GM23338 (cell line): ENCODE measurements at regions not wholly inside any gene's neighbourhood (a gene's known extent, or its start where the extent isn't known, plus 50 kb on each side); places are given as distances from the start of the nearest gene placed in this dataset.
"Not testable (repeated sequence)": the region's sequence is repeated elsewhere in the genome, so short reads cannot be mapped to it uniquely, and the experiment has no call there.

Experiments
- ATAC-seq: fragments of 200-7000 bp; cut with Tn5 transposase; 3 replicates; pipeline ENCODE4 v1.9.1; 2020
- DNase-seq: peaks from one replicate; pipeline ENCODE4 v3.0.0-alpha.2; 2015; ENCODE audit warnings: low spot score
- H2AFZ ChIP-seq: fragments of 200-600 bp; sonication (generic); 2 replicates; pipeline ENCODE4 v1.8.0; 2016; ENCODE audit warnings: antibody characterized with exemption, mild to moderate bottlenecking, moderate library complexity
- H3F3A ChIP-seq: fragments of 200-600 bp; sonication (generic); replicated peaks from 2 replicates; pipeline ENCODE4 v1.8.0; 2017; ENCODE audit warnings: antibody characterized with exemption, mixed run types, low read depth
- H3K27ac ChIP-seq: fragments of 200-600 bp; sonication (generic); 2 replicates; pipeline ENCODE4 v1.6.1; 2016; ENCODE audit warnings: low read depth
- H3K27me3 ChIP-seq: fragments of 200-600 bp; sonication (generic); 2 replicates; pipeline ENCODE4 v1.8.0; 2016; ENCODE audit warnings: mild to moderate bottlenecking, mixed run types, moderate library complexity; ENCODE audit not compliant: insufficient read depth
- H3K36me3 ChIP-seq: fragments of 200-600 bp; sonication (generic); 2 replicates; pipeline ENCODE4 v1.8.0; 2016; ENCODE audit warnings: mild to moderate bottlenecking; ENCODE audit not compliant: insufficient read depth
- H3K4me1 ChIP-seq: fragments of 200-600 bp; sonication (generic); 2 replicates; pipeline ENCODE4 v1.8.0; 2016; ENCODE audit warnings: mild to moderate bottlenecking, moderate library complexity; ENCODE audit not compliant: insufficient read depth
- H3K4me2 ChIP-seq: fragments of 200-600 bp; sonication (generic); 2 replicates; pipeline ENCODE4 v1.7.1; 2017; ENCODE audit warnings: mixed run types
- H3K4me3 ChIP-seq: fragments of 200-600 bp; sonication (generic); 2 replicates; pipeline ENCODE4 v1.6.1; 2016; ENCODE audit warnings: mixed run types
- H3K79me2 ChIP-seq: fragments of 200-600 bp; sonication (generic); replicated peaks from 2 replicates; pipeline ENCODE4 v1.8.0; 2017; ENCODE audit warnings: mild to moderate bottlenecking; ENCODE audit not compliant: insufficient read depth
- H3K9me2 ChIP-seq: fragments of 200-600 bp; sonication (generic); 2 replicates; pipeline ENCODE4 v1.8.0; 2017; ENCODE audit not compliant: insufficient read depth
- H4K20me1 ChIP-seq: fragments of 200-600 bp; sonication (generic); replicated peaks from 2 replicates; pipeline ENCODE4 v1.8.0; 2017; ENCODE audit warnings: mild to moderate bottlenecking; ENCODE audit not compliant: insufficient read depth
- H3K27ac Mint-ChIP-seq: 2 replicates; pipeline ENCODE4 v1.8.0; 2020; ENCODE audit warnings: inconsistent platforms, mild to moderate bottlenecking, moderate library complexity, mixed read lengths
- H3K27me3 Mint-ChIP-seq: 3 replicates; pipeline ENCODE4 v1.8.0; 2022; ENCODE audit warnings: low read depth, mild to moderate bottlenecking, moderate library complexity, mixed read lengths, inconsistent platforms; ENCODE audit not compliant: insufficient read depth, poor library complexity
- H3K36me3 Mint-ChIP-seq: 3 replicates; pipeline ENCODE4 v1.8.0; 2021; ENCODE audit warnings: low read depth, mild to moderate bottlenecking, inconsistent platforms, moderate library complexity, mixed read lengths
- H3K4me1 Mint-ChIP-seq: 3 replicates; pipeline ENCODE4 v1.8.0; 2020; ENCODE audit warnings: mild to moderate bottlenecking, inconsistent platforms, mixed read lengths
- H3K4me3 Mint-ChIP-seq: 3 replicates; pipeline ENCODE4 v1.8.0; 2021; ENCODE audit warnings: moderate library complexity, mild to moderate bottlenecking, inconsistent platforms, mixed read lengths
- H3K9me3 Mint-ChIP-seq: 3 replicates; pipeline ENCODE4 v1.8.0; 2020; ENCODE audit warnings: moderate library complexity, mild to moderate bottlenecking, inconsistent platforms, mixed read lengths

- not testable (repeated sequence) for H3K27me3 ChIP-seq, DNase-seq, H2AFZ ChIP-seq, H3K4me3 Mint-ChIP-seq, H3K4me1 ChIP-seq, H3K27me3 Mint-ChIP-seq, H3F3A ChIP-seq, H3K4me1 Mint-ChIP-seq, H4K20me1 ChIP-seq, H3K27ac Mint-ChIP-seq, H3K36me3 ChIP-seq, H3K4me2 ChIP-seq, H3K27ac ChIP-seq, H3K9me2 ChIP-seq, H3K79me2 ChIP-seq, H3K4me3 ChIP-seq, ATAC-seq
- Mint-ChIP-seq H3K36me3 (peaks cover 10% of the 10 kb centered on the region; the same call in 1 of the 3 replicates), H3K9me3 (peaks cover 30% of the 10 kb centered on the region)
These were observed 184.5 kb downstream of the NPIPB11 start for GRCh38 chr16:29222008-29222407.

- not testable (repeated sequence) for H3K27ac Mint-ChIP-seq, H3K4me2 ChIP-seq, H3K9me2 ChIP-seq, H3K79me2 ChIP-seq, H3K27ac ChIP-seq, ATAC-seq, H3K36me3 ChIP-seq, H3K4me3 ChIP-seq, H2AFZ ChIP-seq, DNase-seq, H3F3A ChIP-seq, H3K4me1 Mint-ChIP-seq, H4K20me1 ChIP-seq, H3K4me3 Mint-ChIP-seq, H3K27me3 ChIP-seq, H3K27me3 Mint-ChIP-seq, H3K4me1 ChIP-seq
- Mint-ChIP-seq H3K9me3 (peaks cover 25% of the 10 kb centered on the region), H3K36me3 (peaks cover 10% of the 10 kb centered on the region; the same call in 1 of the 3 replicates)
These were observed 185.1 kb downstream of the NPIPB11 start for GRCh38 chr16:29221281-29221955.

- not testable (repeated sequence) for H3K79me2 ChIP-seq, H4K20me1 ChIP-seq, H3K4me1 Mint-ChIP-seq, H3F3A ChIP-seq, H3K27me3 Mint-ChIP-seq, H3K4me2 ChIP-seq, H2AFZ ChIP-seq, H3K36me3 ChIP-seq, DNase-seq, H3K27ac Mint-ChIP-seq, H3K27ac ChIP-seq, H3K4me1 ChIP-seq, H3K27me3 ChIP-seq, H3K4me3 Mint-ChIP-seq, H3K4me3 ChIP-seq, H3K9me2 ChIP-seq
- ATAC-seq, result peak; percentile 53
- Mint-ChIP-seq H3K36me3 (peaks cover 10% of the 10 kb centered on the region; the same call in 1 of the 3 replicates), H3K9me3 (peaks cover 21% of the 10 kb centered on the region)
These were observed 185.8 kb downstream of the NPIPB11 start for GRCh38 chr16:29220647-29221191.

GRCh38 chr16:29219966-29220646 lies 186.4 kb downstream of the NPIPB11 start:
- not testable (repeated sequence) for H3K4me3 ChIP-seq, H3F3A ChIP-seq, H3K4me2 ChIP-seq, H3K4me3 Mint-ChIP-seq, H3K27ac Mint-ChIP-seq, H3K27me3 Mint-ChIP-seq, H3K27ac ChIP-seq, H3K79me2 ChIP-seq, H3K4me1 Mint-ChIP-seq, H2AFZ ChIP-seq, H3K27me3 ChIP-seq, DNase-seq, H4K20me1 ChIP-seq, H3K36me3 ChIP-seq, H3K9me2 ChIP-seq, H3K4me1 ChIP-seq
- H3K36me3 Mint-ChIP-seq, result peaks cover 10% of the 10 kb centered on the region; the same call in 1 of the 3 replicates
- H3K9me3 Mint-ChIP-seq, result peaks cover 21% of the 10 kb centered on the region
- ATAC-seq, result peak; percentile 59; the same call in 1 of the 3 replicates

- H3K4me3 ChIP-seq, H3K79me2 ChIP-seq, H2AFZ ChIP-seq, H3K27ac ChIP-seq, H3K36me3 ChIP-seq, H3K4me1 ChIP-seq, ATAC-seq, H3K4me1 Mint-ChIP-seq, H3K27ac Mint-ChIP-seq, H3K27me3 Mint-ChIP-seq, H3K27me3 ChIP-seq, H3K4me3 Mint-ChIP-seq, H3F3A ChIP-seq, DNase-seq, H3K9me2 ChIP-seq, H4K20me1 ChIP-seq, H3K4me2 ChIP-seq: not testable (repeated sequence)
- peaks cover 10% of the 10 kb centered on the region; the same call in 1 of the 3 replicates for H3K36me3 Mint-ChIP-seq
- peaks cover 21% of the 10 kb centered on the region for H3K9me3 Mint-ChIP-seq
These were observed 186.9 kb downstream of the NPIPB11 start for GRCh38 chr16:29219562-29219961.

GRCh38 chr16:29218649-29219048 lies 187.9 kb downstream of the NPIPB11 start:
- not testable (repeated sequence) for H3K9me2 ChIP-seq, ATAC-seq, H2AFZ ChIP-seq, H4K20me1 ChIP-seq, DNase-seq, H3K4me1 Mint-ChIP-seq, H3K4me3 ChIP-seq, H3K79me2 ChIP-seq, H3K36me3 ChIP-seq, H3K4me3 Mint-ChIP-seq, H3K4me1 ChIP-seq, H3K27me3 ChIP-seq, H3K27ac Mint-ChIP-seq, H3K27ac ChIP-seq, H3K4me2 ChIP-seq, H3F3A ChIP-seq, H3K27me3 Mint-ChIP-seq
- H3K9me3 Mint-ChIP-seq, result peaks cover 18% of the 10 kb centered on the region
- peaks cover 10% of the 10 kb centered on the region; the same call in 1 of the 3 replicates for H3K36me3 Mint-ChIP-seq
